HG02759 (cell line): ENCODE measurements at regions not wholly inside any gene's neighbourhood (a gene's known extent, or its start where the extent isn't known, plus 50 kb on each side); places are given as distances from the start of the nearest gene placed in this dataset.
A peak's percentile ranks its signal among the peaks of the same experiment; 100 is the strongest.
"Not testable (repeated sequence)": the region's sequence is repeated elsewhere in the genome, so short reads cannot be mapped to it uniquely, and the experiment has no call there.

Experiments used
- ATAC-seq: cut with Tn5 transposase; IDR thresholded peaks from one replicate; pipeline ENCODE4 v1.9.1; 2021; ENCODE audit warnings: mild to moderate bottlenecking, moderate library complexity; ENCODE audit not compliant: unreplicated experiment

GRCh38 chrX:69065451-69065850 lies 99.8 kb downstream of the PJA1 start:
- ATAC-seq: no peak

GRCh38 chrX:69063486-69063885 lies 101.8 kb downstream of the PJA1 start:
- no peak for ATAC-seq

GRCh38 chrX:69062493-69062892 lies 102.8 kb downstream of the PJA1 start:
- no peak for ATAC-seq

- ATAC-seq: no peak
Measured at GRCh38 chrX:69060631-69061408, 104.4 kb downstream of the PJA1 start.

GRCh38 chrX:69055193-69055592 lies 110.1 kb downstream of the PJA1 start:
- ATAC-seq: no peak

GRCh38 chrX:69054497-69054896 lies 110.8 kb downstream of the PJA1 start:
- ATAC-seq: not testable (repeated sequence)

- peak; percentile 40 for ATAC-seq
Measured at GRCh38 chrX:69051901-69052300, 113.4 kb downstream of the PJA1 start.

- ATAC-seq: no peak
Measured at GRCh38 chrX:69050051-69050765, 115.0 kb downstream of the PJA1 start.

- ATAC-seq: no peak
Measured at GRCh38 chrX:69046996-69047490, 118.2 kb downstream of the PJA1 start.

- ATAC-seq: no peak
Measured at GRCh38 chrX:69045616-69046345, 119.5 kb downstream of the PJA1 start.

GRCh38 chrX:69038816-69039215 lies 126.4 kb downstream of the PJA1 start:
- no peak for ATAC-seq

GRCh38 chrX:69038188-69038587 lies 127.1 kb downstream of the PJA1 start:
- no peak for ATAC-seq

GRCh38 chrX:69037786-69038185 lies 127.5 kb downstream of the PJA1 start:
- ATAC-seq: no peak

GRCh38 chrX:69036674-69037573 lies 128.3 kb downstream of the PJA1 start:
- ATAC-seq: no peak

- ATAC-seq: no peak
Measured at GRCh38 chrX:69034451-69034850, 130.8 kb downstream of the PJA1 start.

- ATAC-seq: no peak
Measured at GRCh38 chrX:69033936-69034335, 131.3 kb downstream of the PJA1 start.

GRCh38 chrX:69032601-69033000 lies 132.7 kb downstream of the PJA1 start:
- no peak for ATAC-seq

- ATAC-seq: no peak
Measured at GRCh38 chrX:69031971-69032391, 133.3 kb downstream of the PJA1 start.

GRCh38 chrX:69031181-69031580 lies 134.1 kb downstream of the PJA1 start:
- no peak for ATAC-seq

GRCh38 chrX:69029771-69030170 lies 135.5 kb downstream of the PJA1 start:
- no peak for ATAC-seq

GRCh38 chrX:69028761-69029120 lies 136.5 kb downstream of the PJA1 start:
- ATAC-seq: no peak
